AG04450 (cell line): ENCODE measurements at regions not wholly inside any gene's neighbourhood (a gene's known extent, or its start where the extent isn't known, plus 50 kb on each side); places are given as distances from the start of the nearest gene placed in this dataset.

ENCODE experiments used
- CTCF ChIA-PET: fragments of 300-600, 350-600 bp; formaldehyde crosslinking; extraction: SDS; loops from one replicate; lab custom pipeline; 2022; ENCODE audit warnings: antibody characterized with exemption, inconsistent platforms; lab: Charles Lee
- POLR2A ChIA-PET: fragments of 350-600 bp; formaldehyde crosslinking; extraction: SDS; loops from one replicate; lab custom pipeline; 2021; ENCODE audit warnings: antibody characterized with exemption, inconsistent platforms; lab: Yijun Ruan, JAX
- DNase-seq: peaks from one replicate; pipeline ENCODE4 v3.0.0-alpha.2; 2011; ENCODE audit warnings: low read depth, low spot score
- H3K27ac ChIP-seq: one replicate; pipeline ENCODE4 v1.5.1; 2012; ENCODE audit warnings: low read depth, low read length, control low read depth
- H3K27me3 ChIP-seq: one replicate; pipeline ENCODE4 v1.6.0; 2012; ENCODE audit warnings: low read length; ENCODE audit not compliant: control insufficient read depth, insufficient read depth
- H3K4me3 ChIP-seq: 2 replicates; pipeline ENCODE4 v1.5.1; 2011; ENCODE audit warnings: mild to moderate bottlenecking, low read depth, low read length, control low read depth
- H3K9me3 ChIP-seq: 2 replicates; pipeline ENCODE4 v1.5.1; 2012; ENCODE audit warnings: low read length; ENCODE audit not compliant: control insufficient read depth, insufficient read depth
- CTCF ChIP-seq: IDR thresholded peaks from 2 replicates; pipeline ENCODE4 v1.5.1; 2011; ENCODE audit warnings: low read depth, low read length, control low read depth, inconsistent platforms

DNA sequence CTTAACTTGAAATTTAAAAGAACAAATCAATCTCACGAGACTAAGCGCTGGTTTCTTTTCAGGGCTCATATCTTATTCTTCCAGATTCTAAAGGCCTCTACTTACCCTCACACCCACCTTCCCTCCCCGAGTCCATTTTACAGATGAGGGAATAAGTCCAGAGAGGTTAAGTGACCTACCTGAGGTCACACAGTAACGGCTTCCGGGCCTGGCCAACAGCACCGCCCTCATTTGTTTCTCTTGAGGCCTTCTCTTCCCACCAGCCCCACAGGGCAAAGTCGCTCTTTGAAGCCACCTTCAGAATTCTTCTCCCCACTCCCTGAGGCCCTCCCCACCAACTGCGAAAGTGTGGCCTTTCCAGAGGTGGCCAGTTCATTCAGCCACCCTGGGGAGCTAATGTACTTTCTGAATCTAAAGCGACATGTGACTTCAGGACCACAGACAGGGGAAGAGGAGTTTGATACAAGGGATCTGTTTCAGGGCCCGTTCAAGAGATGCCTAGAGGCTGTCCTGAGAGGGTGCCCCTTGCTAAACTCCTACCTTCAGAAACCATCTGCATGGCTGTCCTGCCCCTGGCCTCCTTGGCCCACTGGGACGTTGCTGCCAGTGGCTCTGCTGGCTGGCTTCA lies 275.3 kb downstream of the HAUS1 start:
- no peak for DNase-seq
- no peak overlapping the region for H3K27ac ChIP-seq
- POLR2A ChIA-PET = interaction anchor here (0.6 kb wide), 1 partner anchor 344 kb away, joined by 3 read pairs; no protein-coding TSS in a partner anchor
- no peaks in the 10 kb centered on the region for H3K9me3 ChIP-seq
- no peaks in the 10 kb centered on the region for H3K27me3 ChIP-seq
- no peak overlapping the region for H3K4me3 ChIP-seq
- no peak for TF ChIP-seq CTCF
- CTCF ChIA-PET = no interaction called here

- ChIA-PET CTCF (interaction anchor here (2.6 kb wide), 1 partner anchor 212 kb away, joined by 10 read pairs; a partner anchor contains a TSS), POLR2A (no interaction called here)
These were observed 271.9 kb downstream of the LOXHD1 start for GRCh38 chr18:46385124-46385523.

DNA sequence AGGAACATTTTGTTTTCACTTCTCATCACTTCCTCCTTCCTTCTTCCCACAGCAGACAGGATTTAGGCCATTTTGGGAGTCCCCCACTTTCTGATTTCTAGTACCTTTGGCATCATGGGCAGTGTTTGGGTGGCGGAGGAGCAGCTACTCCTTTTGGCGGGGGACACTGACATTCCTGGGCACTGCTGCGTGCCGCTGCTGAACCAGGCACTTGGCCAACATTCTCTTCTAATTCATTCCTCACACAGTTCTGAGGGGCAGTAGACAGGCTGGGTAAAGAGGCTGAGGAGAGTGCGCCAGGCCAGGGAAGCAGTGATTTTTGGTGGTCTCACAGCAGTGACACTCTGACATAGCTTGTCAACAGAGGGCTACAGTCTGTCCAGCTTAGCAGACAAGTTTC lies 270.2 kb downstream of the LOXHD1 start:
- H3K4me3 ChIP-seq = no peak overlapping the region
- H3K27me3 ChIP-seq = peaks cover 15% of the 10 kb centered on the region
- no peaks in the 10 kb centered on the region for H3K9me3 ChIP-seq
- no peak for DNase-seq
- ChIA-PET CTCF (interaction anchor here (2.6 kb wide), 1 partner anchor 214 kb away, joined by 10 read pairs; a partner anchor contains a TSS), POLR2A (no interaction called here)
- H3K27ac ChIP-seq = no peak overlapping the region
- TF ChIP-seq CTCF = no peak

More at GRCh38 chr18:46385124-46385523, 271.9 kb downstream of the LOXHD1 start:
- Histone ChIP-seq H3K9me3 (no peaks in the 10 kb centered on the region), H3K27me3 (peaks cover 15% of the 10 kb centered on the region), H3K27ac (no peak overlapping the region), H3K4me3 (no peak overlapping the region)
- TF ChIP-seq CTCF = no peak
- no peak for DNase-seq

- CTCF ChIA-PET = no interaction called here
- no peak for TF ChIP-seq CTCF
- no peak overlapping the region for H3K27ac ChIP-seq
- no peak for DNase-seq
- H3K9me3 ChIP-seq = no peaks in the 10 kb centered on the region
- H3K27me3 ChIP-seq = peaks cover 15% of the 10 kb centered on the region
- POLR2A ChIA-PET = no interaction called here
- no peak overlapping the region for H3K4me3 ChIP-seq
These were observed 269.4 kb downstream of the LOXHD1 start for GRCh38 chr18:46387441-46388131.

DNA sequence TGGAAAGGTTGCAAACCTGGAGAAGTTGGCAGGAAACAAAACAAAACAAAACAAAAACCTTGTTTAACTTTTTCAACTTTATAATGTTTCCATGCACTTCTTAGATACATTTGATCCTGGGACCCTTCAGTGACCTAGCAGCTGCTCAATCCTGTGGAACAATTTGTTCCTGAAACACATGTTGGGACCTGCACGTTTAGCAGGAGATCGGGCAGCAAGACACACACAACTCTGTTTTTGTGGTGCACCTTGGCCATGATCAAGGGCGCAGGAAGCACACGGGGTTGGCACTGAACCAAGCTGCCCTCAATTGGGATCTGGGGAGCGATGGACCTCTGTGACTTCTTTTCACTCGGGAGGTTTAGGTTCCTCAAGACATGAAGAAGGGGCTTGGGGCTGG lies 268.7 kb downstream of the LOXHD1 start:
- Histone ChIP-seq H3K9me3 (no peaks in the 10 kb centered on the region), H3K27ac (no peak overlapping the region), H3K27me3 (peaks cover 15% of the 10 kb centered on the region), H3K4me3 (no peak overlapping the region)
- no peak for DNase-seq
- ChIA-PET CTCF (no interaction called here), POLR2A (no interaction called here)
- no peak for TF ChIP-seq CTCF
